ENCODE measurements at regions not wholly inside any gene's neighbourhood (a gene's known extent, or its start where the extent isn't known, plus 50 kb on each side); places are given as distances from the start of the nearest gene placed in this dataset.

- in situ Hi-C loops (cut with HindIII; ENCODE audit: extremely low pct_ligation_motif_present, low pct_unique_long_range_greater_than_20kb): loop anchor here (25.0 kb wide), 2 partner anchors 112 to 1137 kb away; no protein-coding TSS in a partner anchor
- Histone ChIP-seq H3K9ac (ENCODE audit: insufficient read depth, low read depth, low read length) (no peak overlapping the region), H3K9me3 (ENCODE audit: low read length) (peaks cover 34% of the 10 kb centered on the region), H3K4me2 (ENCODE audit: low read depth, low read length) (no peak overlapping the region), H3K4me3 (replicated peaks in 1 of 3; ENCODE audit: insufficient read depth in 1 of 3, low read depth in 2 of 3, low read length in 3 of 3) (no peak overlapping the region), H3K4me1 (ENCODE audit: insufficient read depth, low read length) (no peaks in the 10 kb centered on the region), H3K27ac (ENCODE audit: extremely low read length, insufficient read depth, low read length) (no peak overlapping the region), H2AFZ (ENCODE audit: low read length) (no peak overlapping the region), H3K79me2 (ENCODE audit: insufficient read depth, low read length) (no peaks in the 10 kb centered on the region), H3K27me3 (ENCODE audit: control insufficient read depth in 1 of 2, insufficient read depth in 2 of 2, low read length in 2 of 2) (no peaks in the 10 kb centered on the region), H3K36me3 (replicated peaks in 1 of 2; ENCODE audit: control insufficient read depth in 1 of 2, insufficient read depth in 2 of 2, low read length in 2 of 2) (no peaks in the 10 kb centered on the region), H4K20me1 (ENCODE audit: insufficient read depth, low read length) (no peaks in the 10 kb centered on the region)
- intact Hi-C loops (cut with micrococcal nuclease; ENCODE audit: unreplicated experiment): loop anchor here (5.0 kb wide), 1 partner anchor 1142 kb away; no protein-coding TSS in a partner anchor
- DNase-seq (ENCODE audit: low spot score) (no peak), ATAC-seq (no peak), FAIRE-seq (no peak)
- ChIA-PET CTCF (ENCODE audit: low intra/inter-chr PET ratio, low total read pairs) (no interaction called here), POLR2A (no interaction called here)
- no TSS peak for BruUV-seq (replicated peaks)
- no peak for TF ChIP-seq CREB3 (CRISPR knock-in tag; IDR thresholded peaks at IDR 0.05)
- no peak for TF ChIP-seq NPAS2 (CRISPR knock-in tag; IDR thresholded peaks at IDR 0.05; ENCODE audit: borderline replicate concordance)
- no peak for TF ChIP-seq RNF2 (conservative IDR thresholded peaks at IDR 0.05; ENCODE audit: low read depth)
- no peak for TF ChIP-seq TFAP4 (IDR thresholded peaks at IDR 0.05; ENCODE audit: borderline replicate concordance, low read depth)
- no peak for TF ChIP-seq SMARCE1 (IDR thresholded peaks at IDR 0.05; ENCODE audit: borderline replicate concordance)
- TF ChIP-seq, protein P1, sequence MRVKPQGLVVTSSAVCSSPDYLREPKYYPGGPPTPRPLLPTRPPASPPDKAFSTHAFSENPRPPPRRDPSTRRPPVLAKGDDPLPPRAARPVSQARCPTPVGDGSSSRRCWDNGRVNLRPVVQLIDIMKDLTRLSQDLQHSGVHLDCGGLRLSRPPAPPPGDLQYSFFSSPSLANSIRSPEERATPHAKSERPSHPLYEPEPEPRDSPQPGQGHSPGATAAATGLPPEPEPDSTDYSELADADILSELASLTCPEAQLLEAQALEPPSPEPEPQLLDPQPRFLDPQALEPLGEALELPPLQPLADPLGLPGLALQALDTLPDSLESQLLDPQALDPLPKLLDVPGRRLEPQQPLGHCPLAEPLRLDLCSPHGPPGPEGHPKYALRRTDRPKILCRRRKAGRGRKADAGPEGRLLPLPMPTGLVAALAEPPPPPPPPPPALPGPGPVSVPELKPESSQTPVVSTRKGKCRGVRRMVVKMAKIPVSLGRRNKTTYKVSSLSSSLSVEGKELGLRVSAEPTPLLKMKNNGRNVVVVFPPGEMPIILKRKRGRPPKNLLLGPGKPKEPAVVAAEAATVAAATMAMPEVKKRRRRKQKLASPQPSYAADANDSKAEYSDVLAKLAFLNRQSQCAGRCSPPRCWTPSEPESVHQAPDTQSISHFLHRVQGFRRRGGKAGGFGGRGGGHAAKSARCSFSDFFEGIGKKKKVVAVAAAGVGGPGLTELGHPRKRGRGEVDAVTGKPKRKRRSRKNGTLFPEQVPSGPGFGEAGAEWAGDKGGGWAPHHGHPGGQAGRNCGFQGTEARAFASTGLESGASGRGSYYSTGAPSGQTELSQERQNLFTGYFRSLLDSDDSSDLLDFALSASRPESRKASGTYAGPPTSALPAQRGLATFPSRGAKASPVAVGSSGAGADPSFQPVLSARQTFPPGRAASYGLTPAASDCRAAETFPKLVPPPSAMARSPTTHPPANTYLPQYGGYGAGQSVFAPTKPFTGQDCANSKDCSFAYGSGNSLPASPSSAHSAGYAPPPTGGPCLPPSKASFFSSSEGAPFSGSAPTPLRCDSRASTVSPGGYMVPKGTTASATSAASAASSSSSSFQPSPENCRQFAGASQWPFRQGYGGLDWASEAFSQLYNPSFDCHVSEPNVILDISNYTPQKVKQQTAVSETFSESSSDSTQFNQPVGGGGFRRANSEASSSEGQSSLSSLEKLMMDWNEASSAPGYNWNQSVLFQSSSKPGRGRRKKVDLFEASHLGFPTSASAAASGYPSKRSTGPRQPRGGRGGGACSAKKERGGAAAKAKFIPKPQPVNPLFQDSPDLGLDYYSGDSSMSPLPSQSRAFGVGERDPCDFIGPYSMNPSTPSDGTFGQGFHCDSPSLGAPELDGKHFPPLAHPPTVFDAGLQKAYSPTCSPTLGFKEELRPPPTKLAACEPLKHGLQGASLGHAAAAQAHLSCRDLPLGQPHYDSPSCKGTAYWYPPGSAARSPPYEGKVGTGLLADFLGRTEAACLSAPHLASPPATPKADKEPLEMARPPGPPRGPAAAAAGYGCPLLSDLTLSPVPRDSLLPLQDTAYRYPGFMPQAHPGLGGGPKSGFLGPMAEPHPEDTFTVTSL (CRISPR knock-in tag; IDR thresholded peaks at IDR 0.05; ENCODE audit: borderline replicate concordance): no peak
- no peak for TF ChIP-seq CCDC6 (CRISPR knock-in tag; IDR thresholded peaks at IDR 0.05)
- no peak for TF ChIP-seq GATA4 (IDR thresholded peaks at IDR 0.05; ENCODE audit: borderline replicate concordance, low read depth)
- no peak for TF ChIP-seq ZNF792 (CRISPR knock-in tag; IDR thresholded peaks at IDR 0.05)
- no peak for TF ChIP-seq ZSCAN31 (CRISPR knock-in tag; IDR thresholded peaks at IDR 0.05; ENCODE audit: low read depth)
- TF ChIP-seq TEAD3 (CRISPR knock-in tag; optimal IDR thresholded peaks at IDR 0.05; ENCODE audit: borderline replicate concordance): no peak
- no peak for TF ChIP-seq MAF1 (CRISPR knock-in tag; IDR thresholded peaks at IDR 0.05; ENCODE audit: borderline replicate concordance)
- TF ChIP-seq CEBPB (IDR thresholded peaks at IDR 0.05; ENCODE audit: borderline replicate concordance, low read depth, low read length): no peak
- no peak for TF ChIP-seq GTF2F1 (IDR thresholded peaks at IDR 0.05; ENCODE audit: low read length)
- TF ChIP-seq, protein P2, sequence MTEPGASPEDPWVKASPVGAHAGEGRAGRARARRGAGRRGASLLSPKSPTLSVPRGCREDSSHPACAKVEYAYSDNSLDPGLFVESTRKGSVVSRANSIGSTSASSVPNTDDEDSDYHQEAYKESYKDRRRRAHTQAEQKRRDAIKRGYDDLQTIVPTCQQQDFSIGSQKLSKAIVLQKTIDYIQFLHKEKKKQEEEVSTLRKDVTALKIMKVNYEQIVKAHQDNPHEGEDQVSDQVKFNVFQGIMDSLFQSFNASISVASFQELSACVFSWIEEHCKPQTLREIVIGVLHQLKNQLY (CRISPR knock-in tag; IDR thresholded peaks at IDR 0.05): no peak
- no peak for TF ChIP-seq MIER2 (CRISPR knock-in tag; IDR thresholded peaks at IDR 0.05)
- no peak for TF ChIP-seq ZNF576 (CRISPR knock-in tag; IDR thresholded peaks at IDR 0.05)
Observed at GRCh38 chr4:11724731-11725130, 296.0 kb upstream of the HS3ST1 start.

All from HepG2 (cell line).